ENCODE measurements at regions not wholly inside any gene's neighbourhood (a gene's known extent, or its start where the extent isn't known, plus 50 kb on each side); places are given as distances from the start of the nearest gene placed in this dataset.

DNA sequence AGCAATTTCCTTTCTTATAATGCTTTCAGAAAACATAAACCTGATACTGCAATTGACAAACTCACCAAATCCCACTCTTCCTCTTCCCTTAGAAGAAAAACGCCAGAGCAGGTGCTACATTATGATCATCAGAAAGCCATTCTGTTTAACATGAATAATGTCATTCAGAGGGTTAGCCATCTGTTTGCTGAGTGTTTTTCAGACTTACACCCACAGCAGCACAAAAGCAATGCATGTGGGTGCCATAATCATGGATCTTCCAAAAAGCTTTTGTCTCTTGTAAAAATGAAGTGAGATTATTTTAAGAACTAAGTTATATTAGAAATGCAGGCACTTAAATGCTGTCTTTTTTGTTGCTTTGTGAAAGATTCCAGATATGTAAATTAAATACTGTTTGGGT is 204.6 kb upstream of the TMPRSS15 start:
- no peak for DNase-seq (ENCODE audit: low read depth, low spot score)
- in situ Hi-C loops (cut with HindIII; ENCODE audit: low pct_unique_long_range_greater_than_20kb, low sequenced_read_pairs) (no loop called here), intact Hi-C loops (cut with micrococcal nuclease; ENCODE audit: unreplicated experiment) (no loop called here)
- H3K27me3 ChIP-seq (ENCODE audit: control insufficient read depth, insufficient read depth, low read length), result no peaks in the 10 kb centered on the region
- H3K27ac ChIP-seq (ENCODE audit: low read length), result no peak overlapping the region
- TF ChIP-seq SIN3A (IDR thresholded peaks at IDR 0.05; ENCODE audit: borderline replicate concordance, insufficient read depth, low read depth, low read length) (no peak), TCF7L2 (IDR thresholded peaks at IDR 0.05; ENCODE audit: low read depth, low read length) (no peak)
- ATAC-seq, result no peak
- H3K9me3 ChIP-seq (ENCODE audit: control insufficient read depth, insufficient read depth, low read depth, low read length), result no peaks in the 10 kb centered on the region
- H3K36me3 ChIP-seq (ENCODE audit: control insufficient read depth, insufficient read depth, low read length), result no peaks in the 10 kb centered on the region
- CTCF ChIA-PET, result no interaction called here
- POLR2A ChIA-PET, result no interaction called here
- BruUV-seq (replicated peaks), result no TSS peak
- H3K4me1 ChIP-seq (ENCODE audit: control insufficient read depth, insufficient read depth, low read length), result no peaks in the 10 kb centered on the region
- H3K4me3 ChIP-seq (ENCODE audit: low read depth in 2 of 2, low read length in 2 of 2), result no peak overlapping the region

- POLR2A ChIA-PET, result no interaction called here
- DNase-seq (ENCODE audit: low read depth, low spot score) (no peak), ATAC-seq (no peak)
- H3K27ac ChIP-seq (ENCODE audit: low read length), result no peak overlapping the region
- no peaks in the 10 kb centered on the region for H3K9me3 ChIP-seq (ENCODE audit: control insufficient read depth, insufficient read depth, low read depth, low read length)
- TF ChIP-seq CTCF (IDR thresholded peaks at IDR 0.05) (no peak), POLR2AphosphoS5 (IDR thresholded peaks at IDR 0.05; ENCODE audit: low read depth, low read length) (no peak), TCF7L2 (IDR thresholded peaks at IDR 0.05; ENCODE audit: low read depth, low read length) (no peak), SIN3A (IDR thresholded peaks at IDR 0.05; ENCODE audit: borderline replicate concordance, insufficient read depth, low read depth, low read length) (no peak), REST (IDR thresholded peaks at IDR 0.05; ENCODE audit: insufficient read depth in 1 of 2, low read depth in 2 of 2, low read length in 1 of 2) (no peak)
- BruUV-seq (replicated peaks), result no TSS peak
- no peaks in the 10 kb centered on the region for H3K36me3 ChIP-seq (ENCODE audit: control insufficient read depth, insufficient read depth, low read length)
- intact Hi-C loops (cut with micrococcal nuclease; ENCODE audit: unreplicated experiment) (no loop called here), in situ Hi-C loops (cut with HindIII; ENCODE audit: low pct_unique_long_range_greater_than_20kb, low sequenced_read_pairs) (no loop called here)
- H3K27me3 ChIP-seq (ENCODE audit: control insufficient read depth, insufficient read depth, low read length), result no peaks in the 10 kb centered on the region
- CTCF ChIA-PET, result no interaction called here
- H3K4me1 ChIP-seq (ENCODE audit: control insufficient read depth, insufficient read depth, low read length), result no peaks in the 10 kb centered on the region
- H3K4me3 ChIP-seq (ENCODE audit: low read depth in 2 of 2, low read length in 2 of 2), result no peak overlapping the region
These were observed 210.7 kb upstream of the TMPRSS15 start for GRCh38 chr21:18614303-18614702.

DNA sequence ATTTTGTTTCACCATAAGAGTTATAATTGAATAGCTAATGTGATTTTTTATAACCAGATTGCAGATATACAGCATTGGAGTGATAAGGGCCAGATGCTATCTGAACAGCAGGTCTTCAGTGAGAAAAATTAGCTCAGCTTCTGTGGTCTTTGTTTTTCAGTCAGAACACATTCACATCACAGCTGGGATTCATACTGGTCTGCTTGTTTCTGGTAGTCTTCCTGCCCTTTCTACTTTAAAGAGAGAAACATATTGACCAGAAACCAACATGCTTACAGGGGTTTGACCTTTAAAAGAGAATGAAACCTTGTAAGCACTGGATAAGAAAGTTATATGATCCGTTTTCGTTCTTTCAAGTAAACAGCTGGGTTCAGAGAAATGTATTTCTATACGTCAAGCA is 213.7 kb upstream of the TMPRSS15 start:
- intact Hi-C loops (cut with micrococcal nuclease; ENCODE audit: unreplicated experiment) (no loop called here), in situ Hi-C loops (cut with HindIII; ENCODE audit: low pct_unique_long_range_greater_than_20kb, low sequenced_read_pairs) (no loop called here)
- Histone ChIP-seq H3K36me3 (ENCODE audit: control insufficient read depth, insufficient read depth, low read length) (no peaks in the 10 kb centered on the region), H3K27me3 (ENCODE audit: control insufficient read depth, insufficient read depth, low read length) (no peaks in the 10 kb centered on the region), H3K4me1 (ENCODE audit: control insufficient read depth, insufficient read depth, low read length) (no peaks in the 10 kb centered on the region), H3K9me3 (ENCODE audit: control insufficient read depth, insufficient read depth, low read depth, low read length) (no peaks in the 10 kb centered on the region), H3K4me3 (ENCODE audit: low read depth in 2 of 2, low read length in 2 of 2) (no peak overlapping the region), H3K27ac (ENCODE audit: low read length) (no peak overlapping the region)
- ATAC-seq (no peak), DNase-seq (ENCODE audit: low read depth, low spot score) (no peak)
- BruUV-seq (replicated peaks), result no TSS peak
- no peak for TF ChIP-seq REST (IDR thresholded peaks at IDR 0.05; ENCODE audit: insufficient read depth in 1 of 2, low read depth in 2 of 2, low read length in 1 of 2)
- no peak for TF ChIP-seq CTCF (IDR thresholded peaks at IDR 0.05)
- TF ChIP-seq SIN3A (IDR thresholded peaks at IDR 0.05; ENCODE audit: borderline replicate concordance, insufficient read depth, low read depth, low read length), result no peak
- TF ChIP-seq POLR2AphosphoS5 (IDR thresholded peaks at IDR 0.05; ENCODE audit: low read depth, low read length), result no peak
- no peak for TF ChIP-seq TCF7L2 (IDR thresholded peaks at IDR 0.05; ENCODE audit: low read depth, low read length)
- ChIA-PET POLR2A (no interaction called here), CTCF (no interaction called here)
